HG02642 (cell line): ENCODE measurements at regions not wholly inside any gene's neighbourhood (a gene's known extent, or its start where the extent isn't known, plus 50 kb on each side); places are given as distances from the start of the nearest gene placed in this dataset.

ENCODE experiments used
- ATAC-seq: cut with Tn5 transposase; IDR thresholded peaks from one replicate; pipeline ENCODE4 v1.9.1; 2021; ENCODE audit warnings: mild to moderate bottlenecking; ENCODE audit not compliant: unreplicated experiment, poor library complexity

DNA sequence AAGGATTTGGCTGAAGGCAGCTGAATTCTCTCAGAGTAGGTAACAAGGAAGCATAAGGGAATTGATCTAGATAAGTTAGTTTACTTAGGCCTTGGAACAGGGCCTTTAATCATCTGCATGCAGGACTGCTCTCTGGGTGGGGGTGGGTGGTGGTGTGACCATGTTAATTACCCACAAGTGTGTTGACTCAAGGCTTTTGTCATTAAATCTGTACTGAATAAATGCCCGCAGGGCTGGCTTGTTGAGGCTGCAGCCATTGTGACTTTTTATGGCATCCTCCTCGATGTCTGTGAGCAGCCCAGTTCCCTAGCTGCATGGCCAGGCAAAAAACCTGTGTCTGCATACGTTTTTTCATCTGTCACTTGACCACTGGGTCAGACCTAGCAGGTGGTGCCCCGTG lies 63.5 kb upstream of the ASCC3 start:
- no peak for ATAC-seq

DNA sequence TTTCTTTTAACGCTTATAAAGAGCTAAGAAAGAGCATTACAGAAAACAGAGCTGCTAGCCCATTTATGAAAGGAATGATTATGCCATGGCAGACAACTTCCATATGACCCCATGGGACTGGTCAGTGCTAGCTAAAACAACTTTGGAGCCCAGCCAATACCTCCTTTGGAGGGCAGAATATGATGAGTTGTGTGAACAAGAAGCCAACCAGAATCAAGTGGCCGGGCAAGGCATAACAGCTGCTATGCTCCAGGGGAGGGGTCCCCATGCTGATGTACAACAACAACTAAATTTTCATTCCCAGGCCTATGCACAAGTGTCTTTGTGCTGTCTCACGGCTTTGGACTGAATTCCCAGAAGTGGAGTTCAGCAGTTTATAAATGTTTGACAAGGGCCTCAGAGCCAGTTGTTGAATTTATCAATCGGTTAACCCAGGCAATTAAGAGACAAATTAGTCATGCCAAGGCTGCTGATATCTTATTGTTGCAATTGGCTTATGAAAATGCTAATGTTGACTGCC lies 65.0 kb upstream of the ASCC3 start:
- no peak for ATAC-seq

DNA sequence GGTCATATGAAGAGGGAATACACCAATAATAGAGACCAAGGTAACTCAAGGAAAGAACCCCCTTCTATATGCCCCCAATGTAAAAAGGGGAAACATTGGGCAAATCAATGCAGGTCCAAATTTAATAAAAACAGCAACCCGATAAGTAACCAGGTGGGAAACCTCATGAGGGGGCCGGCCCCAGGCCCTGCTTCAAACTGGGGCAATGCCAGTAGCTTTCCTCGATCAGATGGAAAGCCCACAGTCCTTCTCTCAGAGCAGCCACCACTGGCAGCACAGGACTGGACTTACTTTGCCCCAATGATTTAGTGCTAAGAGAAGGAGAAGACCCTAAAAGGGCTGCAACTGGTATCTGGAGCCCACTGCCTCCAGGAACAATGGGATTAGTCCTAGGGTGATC lies 65.6 kb upstream of the ASCC3 start:
- no peak for ATAC-seq

DNA sequence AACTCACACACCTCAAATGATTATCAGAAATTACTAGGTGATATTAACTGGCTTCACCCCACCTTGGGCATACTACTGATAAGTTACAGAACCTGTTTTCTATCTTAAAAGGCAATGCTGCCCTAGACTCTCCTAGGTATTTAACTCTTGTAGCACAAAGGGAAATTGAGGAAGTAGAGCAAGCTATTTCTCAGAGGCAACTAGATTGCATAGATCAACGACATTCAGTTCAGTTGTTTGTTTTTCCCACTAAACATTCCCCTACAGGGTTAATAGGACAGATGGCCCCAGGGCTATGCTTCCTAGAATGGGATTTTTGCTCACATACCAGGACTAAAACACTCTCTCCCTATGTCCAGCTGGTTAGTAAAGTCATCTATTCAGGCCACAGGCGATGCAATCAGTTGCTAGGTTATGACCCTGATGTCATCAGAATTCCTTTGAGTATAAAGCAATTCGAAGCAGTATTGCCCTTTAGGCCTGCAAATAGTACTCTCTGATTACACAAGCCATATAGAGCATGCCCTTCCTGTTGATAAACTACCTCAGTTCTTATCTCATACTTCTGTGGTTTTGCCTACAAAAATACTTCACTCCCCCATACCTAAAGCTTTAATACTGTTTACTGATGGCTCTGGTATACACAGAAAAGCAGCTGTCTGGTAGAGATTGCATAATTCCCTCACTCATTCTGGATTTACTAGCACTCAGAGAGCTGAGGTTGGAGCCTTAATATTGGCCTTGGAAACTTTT lies 67.4 kb upstream of the ASCC3 start:
- no peak for ATAC-seq

DNA sequence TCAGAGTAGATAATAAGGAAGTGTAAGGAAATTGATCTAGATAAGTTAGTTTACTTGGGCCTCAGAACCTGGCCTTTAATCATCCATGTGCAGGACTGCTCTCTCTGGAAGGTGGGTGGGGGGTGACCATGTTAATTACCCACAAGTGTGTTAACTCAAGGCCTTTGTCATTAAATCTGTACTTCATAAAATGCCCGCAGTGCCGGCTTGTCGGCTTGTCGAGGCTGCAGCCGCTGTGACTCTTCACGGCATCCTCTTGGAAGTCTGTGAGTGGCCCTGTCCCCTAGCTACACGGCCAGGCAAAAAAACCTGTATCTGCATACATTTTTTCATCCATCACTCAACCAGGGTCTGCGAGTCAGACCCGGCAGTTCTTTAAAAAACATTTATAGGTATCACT lies 70.9 kb upstream of the ASCC3 start:
- no peak for ATAC-seq

DNA sequence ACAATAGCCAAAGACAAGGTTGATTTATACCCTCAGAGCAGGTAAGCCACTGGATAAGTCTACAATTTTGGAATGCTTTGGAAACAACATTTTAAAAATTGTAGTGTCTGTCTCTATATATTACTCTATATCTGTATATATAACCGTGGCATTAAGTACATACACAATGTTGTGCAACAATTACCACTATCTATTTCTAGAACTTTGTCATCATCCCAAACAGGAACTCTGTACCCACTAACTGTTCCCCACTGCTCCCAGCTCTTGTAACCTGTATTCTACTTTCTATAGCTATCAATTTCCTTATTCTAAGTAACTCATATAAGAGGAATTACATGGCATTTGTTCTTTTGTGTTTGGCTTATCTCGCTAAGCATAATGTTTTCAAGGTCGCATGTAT lies 78.2 kb upstream of the ASCC3 start:
- no peak for ATAC-seq

DNA sequence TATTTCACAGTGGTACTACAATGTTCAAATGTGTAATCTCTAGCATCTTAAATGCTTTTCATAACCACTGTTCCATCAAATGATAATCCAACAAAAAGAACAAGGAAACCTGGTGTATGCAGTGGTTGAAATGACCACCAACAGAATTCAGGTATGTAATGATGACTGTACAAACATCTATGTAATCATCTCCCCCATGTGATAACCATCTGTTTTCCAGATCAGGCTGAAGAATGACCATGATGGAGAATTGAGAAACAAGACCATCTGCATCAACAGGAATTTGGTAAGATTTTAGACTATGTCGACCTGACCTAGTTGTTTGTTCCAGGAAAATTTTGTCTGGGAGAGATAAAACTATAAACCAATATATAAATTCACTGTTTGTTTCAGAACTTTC lies 81.3 kb upstream of the ASCC3 start:
- no peak for ATAC-seq

DNA sequence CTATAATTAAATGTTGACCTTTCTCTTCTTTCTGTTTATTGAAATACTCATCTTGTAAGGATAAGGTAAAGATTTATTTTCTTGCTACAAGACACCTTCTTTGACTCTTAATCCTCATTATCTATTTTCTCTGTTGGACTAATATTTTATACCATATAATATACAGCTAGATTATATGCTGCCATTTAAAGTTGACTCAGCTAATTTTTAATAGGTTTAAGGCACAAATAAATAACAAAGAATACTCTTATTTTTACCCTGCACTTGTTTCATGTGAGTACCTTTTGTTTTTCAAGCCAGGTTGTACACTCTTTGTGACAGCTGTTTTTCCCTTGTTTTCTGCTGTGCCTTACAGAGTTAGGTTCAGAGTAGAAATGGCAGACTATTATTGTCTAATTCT lies 83.9 kb upstream of the ASCC3 start:
- ATAC-seq: no peak

DNA sequence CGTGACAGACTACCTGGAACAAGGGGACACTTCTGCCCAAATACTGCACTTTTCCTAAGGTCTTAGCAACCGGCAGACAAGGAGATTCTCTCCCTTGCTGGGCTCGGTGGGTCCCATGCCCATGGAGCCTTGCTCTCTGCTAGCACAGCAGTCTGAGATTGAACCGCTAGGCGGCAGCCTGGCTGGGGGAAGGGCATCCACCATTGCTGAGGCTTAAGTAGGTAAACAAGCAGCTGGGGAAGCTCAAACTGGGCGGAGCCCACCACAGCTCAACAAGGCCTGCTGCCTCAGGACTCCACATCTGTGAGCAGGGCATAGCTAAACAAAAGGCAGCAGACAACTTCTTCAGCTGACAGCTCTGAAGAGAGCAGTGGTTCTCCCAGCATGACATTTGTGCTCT lies 87.8 kb upstream of the ASCC3 start:
- no peak for ATAC-seq

DNA sequence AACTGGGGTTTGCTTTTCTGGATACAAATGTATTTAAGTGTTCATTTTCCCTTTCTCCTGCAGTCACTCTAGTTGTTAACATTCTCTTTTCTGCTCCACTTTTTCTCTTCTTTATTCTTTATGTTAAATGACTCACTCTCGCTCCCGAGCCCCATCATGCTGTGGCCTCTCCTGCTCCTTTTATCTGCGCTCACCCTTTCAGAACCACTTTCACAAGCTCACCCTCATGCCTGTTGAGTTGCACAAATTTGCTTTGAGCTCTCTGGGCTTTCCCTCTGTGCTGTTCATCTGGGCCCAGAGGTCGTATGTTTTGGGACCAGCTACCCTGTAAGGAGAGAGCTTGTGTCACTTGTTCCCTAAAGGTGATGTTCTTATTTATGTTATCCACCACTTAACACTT lies 98.1 kb upstream of the ASCC3 start:
- ATAC-seq: no peak

DNA sequence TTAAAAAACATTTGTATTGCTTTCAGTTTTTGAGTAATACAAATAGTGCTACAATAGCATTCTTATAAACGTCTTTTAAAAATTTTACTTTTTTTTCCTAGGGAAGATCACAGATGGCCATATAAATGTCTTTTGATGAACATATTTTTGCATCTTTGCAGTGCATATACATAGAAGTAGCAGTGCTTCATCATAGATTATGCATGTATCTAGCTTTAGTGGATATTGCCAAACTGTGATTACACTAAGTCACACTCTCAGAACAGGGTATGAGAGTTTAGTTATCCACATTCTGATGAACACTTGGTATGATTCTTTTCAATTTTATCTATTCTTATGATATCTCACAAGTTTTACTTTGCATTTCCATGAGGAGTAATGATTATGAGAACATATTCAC lies 99.8 kb upstream of the ASCC3 start:
- ATAC-seq: no peak

DNA sequence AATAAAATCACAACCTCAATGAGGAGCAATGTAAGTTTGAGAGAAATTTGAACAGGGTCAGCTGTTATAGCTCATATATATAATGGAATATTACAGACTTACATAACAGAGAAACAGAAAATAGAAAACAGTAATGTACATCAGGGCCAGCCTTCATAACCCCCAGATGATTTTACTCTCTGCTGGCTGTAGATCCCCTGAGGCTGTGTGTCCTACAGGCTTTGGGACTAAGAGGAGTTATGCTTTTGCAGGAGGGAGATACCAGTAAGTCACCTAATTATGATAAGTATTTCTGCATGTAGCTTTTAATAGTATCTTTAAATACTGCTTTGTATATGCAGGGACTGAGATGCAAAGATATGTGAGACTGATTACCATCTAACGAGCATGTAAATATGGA lies 105.8 kb upstream of the ASCC3 start:
- ATAC-seq: no peak

DNA sequence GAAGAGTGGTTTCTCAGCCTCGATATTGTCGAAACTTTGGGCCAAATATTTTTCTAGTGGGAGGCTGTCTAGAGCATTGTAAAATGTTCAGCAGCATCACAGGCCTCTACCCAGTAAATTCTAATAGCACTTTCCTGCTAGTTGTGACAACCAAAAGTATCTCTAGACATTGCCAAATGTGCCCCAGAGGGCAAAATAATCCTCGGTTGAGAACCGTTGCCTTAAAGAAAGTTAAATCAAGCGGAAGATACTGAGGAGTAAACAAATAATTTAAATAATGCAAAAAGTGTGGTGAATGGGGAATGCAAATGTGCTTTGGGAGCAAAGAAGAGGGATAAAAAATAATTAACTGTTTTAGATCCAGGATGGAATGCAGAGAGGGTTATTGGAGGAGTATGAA lies 106.4 kb upstream of the ASCC3 start:
- no peak for ATAC-seq

DNA sequence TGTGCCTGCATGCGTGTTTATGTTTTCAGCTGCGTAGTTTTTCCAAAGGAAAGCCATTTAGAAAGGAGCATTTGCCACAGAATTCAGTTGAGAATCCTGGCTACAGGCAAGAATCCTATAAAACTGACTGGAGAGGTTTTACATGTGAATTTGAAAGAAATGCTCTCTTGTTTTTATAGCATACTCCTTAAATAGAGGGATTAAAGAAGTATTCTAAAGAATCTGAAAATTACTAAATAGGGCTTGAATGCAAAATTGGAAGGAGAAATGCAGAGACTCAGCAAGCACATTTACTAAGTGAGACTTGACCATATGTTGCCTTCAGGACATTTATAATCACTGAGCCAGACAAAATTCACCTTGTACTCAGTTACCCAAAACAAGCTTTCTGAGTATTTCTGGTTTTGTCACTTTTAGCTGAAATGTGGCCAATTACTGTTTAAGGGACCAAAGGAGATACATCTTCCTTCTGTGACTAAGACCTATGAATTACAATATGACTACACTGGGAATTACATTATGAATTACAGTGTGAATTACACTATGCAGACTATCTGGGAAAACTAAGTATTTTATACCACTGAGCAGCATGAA lies 107.4 kb upstream of the ASCC3 start:
- no peak for ATAC-seq

DNA sequence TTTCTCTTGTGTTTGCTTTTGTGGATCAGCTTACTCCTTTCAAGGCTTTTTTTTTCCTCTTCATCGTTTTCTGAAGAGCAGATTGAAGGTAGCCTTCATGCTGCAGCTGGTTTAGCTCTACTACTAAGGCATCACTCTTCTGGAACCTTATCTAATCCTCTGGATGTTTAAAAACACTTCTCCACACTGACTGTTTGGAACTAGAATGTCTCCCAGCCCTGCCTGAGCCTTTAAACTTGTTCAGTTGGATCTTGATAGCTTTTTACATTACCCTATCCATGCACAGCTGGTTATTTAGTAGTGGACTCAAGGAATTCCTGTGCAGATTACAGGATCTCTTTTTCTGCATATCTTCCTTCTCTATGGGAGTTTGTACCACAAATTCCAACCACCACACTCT lies 108.9 kb upstream of the ASCC3 start:
- ATAC-seq: no peak

DNA sequence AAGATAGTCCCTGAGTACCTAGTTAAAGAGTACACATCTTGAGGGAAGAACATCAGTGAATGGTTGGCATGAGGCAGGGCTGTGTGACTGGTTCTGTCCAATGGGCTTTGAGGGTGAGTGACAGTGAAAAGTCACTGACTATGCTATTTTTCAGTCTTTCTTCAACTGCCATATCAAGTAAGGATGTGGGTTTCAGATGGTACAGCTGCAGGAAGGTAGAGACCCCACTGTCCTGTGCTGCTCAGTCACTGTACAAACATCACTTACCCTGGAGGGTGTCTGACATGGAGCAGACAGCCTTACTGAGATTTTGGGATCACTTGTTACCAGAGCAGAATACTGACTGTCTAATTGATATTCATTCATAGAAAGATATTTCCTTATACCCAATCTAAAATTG lies 115.3 kb upstream of the ASCC3 start:
- no peak for ATAC-seq

DNA sequence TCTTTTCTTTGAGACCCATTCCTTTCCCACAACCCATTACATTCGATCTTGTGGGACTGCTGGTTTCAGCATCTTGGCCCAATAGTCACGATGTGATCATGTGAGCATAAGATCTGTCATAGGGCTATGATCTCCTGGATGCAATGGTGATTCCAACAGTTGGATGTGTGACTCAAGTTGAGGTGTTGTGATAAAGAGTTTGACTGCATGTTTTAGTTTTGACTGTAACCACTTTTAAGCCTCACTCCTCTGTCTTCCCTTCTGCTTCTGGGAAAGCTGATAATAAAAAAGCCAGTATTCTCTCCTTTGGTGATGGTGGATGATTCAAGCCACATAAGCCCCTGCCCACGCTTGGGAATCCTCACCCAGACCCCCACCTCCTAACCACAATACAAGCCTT lies 117.0 kb upstream of the ASCC3 start:
- ATAC-seq: no peak

DNA sequence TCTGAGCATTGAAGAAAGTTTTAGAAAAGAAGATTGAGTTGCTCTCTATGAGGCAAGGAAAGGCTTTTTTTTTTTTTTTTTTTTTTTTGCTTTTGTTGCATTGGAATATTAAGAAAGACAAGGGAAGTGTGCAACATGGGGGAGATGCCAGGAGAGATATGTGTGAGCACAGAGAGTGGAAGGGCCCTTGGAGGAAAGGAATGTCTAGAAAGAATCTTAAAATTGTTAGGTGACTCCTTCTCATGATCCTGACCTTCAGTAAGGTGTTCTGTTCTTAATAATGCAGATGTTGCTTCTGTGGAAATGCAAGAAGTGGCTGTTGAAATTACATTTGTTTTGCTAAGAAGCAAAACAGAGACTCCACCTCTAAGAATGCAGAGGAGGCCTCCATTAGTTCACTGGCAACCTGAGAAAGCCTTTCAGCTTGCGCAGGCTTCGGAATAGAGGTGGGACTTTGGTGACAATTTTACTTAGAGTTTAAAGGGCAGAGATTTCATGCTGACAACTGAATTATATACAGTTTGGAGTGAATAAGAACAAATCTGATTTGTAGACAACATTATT lies 118.0 kb upstream of the ASCC3 start:
- no peak for ATAC-seq

DNA sequence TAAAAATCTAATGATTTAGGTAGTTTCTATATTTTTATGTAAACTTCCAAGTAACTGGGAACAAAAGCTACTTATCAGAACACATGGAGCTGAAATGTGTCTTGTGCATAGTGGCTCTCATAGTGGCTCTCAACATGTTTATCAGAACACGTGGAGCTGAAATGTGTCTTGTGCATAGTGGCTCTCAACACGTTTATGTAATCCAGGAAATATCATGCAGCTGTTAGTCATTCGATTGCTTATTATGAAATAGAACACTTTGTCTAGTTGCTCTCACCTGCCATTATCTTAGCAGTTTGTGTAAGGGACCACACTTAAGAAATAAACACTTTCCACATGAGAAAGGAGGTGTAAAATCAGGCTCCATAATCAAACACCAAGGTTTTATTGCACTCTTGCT lies 119.2 kb upstream of the ASCC3 start:
- ATAC-seq: no peak

DNA sequence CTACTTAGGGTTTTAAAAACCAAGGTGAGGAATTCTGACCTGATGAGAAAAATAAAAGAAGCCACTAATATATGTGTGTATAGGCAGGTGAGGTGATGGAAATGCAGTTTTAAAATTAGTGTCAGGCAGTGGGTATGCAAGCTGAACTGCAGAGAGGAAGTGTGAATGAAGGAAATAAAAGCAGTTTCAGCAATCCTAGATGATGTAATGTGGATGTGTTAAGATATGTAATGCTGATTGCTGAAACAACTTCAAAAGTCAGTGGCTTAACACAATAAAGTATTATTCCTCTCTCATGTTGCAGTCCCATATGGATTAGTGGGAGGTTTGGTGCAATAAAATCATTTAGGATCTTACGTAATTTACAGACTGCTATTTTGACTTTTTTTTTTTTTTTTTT lies 119.9 kb upstream of the ASCC3 start:
- ATAC-seq: no peak

DNA sequence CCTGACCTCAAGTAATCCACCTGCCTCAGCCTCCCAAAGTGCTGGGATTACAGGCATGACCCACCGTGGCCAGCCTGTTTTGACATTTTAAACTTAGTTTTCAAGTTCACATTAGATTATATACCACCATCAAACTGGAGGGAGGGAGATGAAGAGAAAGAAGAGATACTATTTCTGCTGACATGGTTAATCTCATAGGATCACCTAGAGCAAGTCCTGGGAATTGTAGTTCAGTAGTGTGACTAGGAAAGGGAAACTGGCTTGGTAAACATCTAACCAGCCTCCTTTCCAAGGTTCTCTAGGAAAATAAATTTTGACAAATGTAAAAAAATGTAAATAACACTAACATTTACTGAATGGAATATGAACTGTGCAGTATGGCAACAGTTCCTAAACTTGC lies 120.5 kb upstream of the ASCC3 start:
- ATAC-seq: no peak

DNA sequence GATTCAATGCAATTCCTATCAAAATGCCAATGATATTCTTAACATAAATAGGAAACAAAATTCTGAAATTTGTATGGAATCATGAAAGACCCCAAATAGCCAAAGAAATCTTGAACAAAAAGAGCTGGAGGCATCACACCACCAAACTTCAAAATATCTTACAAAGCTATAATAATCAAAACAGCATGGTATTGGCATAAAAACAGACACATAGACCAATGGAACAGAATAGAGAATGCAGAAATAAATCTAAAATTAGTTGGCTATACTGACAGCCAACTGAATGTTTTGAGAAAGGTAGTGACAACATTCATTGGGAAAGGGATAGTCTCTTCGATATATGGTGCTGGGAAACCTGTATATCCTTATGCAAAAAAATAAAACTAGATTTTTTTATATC lies 121.9 kb upstream of the ASCC3 start:
- ATAC-seq: no peak
